Right atrium auricular region (tissue), 2 donors: ENCODE measurements at regions not wholly inside any gene's neighbourhood (a gene's known extent, or its start where the extent isn't known, plus 50 kb on each side); places are given as distances from the start of the nearest gene placed in this dataset.
"Not testable (repeated sequence)": the region's sequence is repeated elsewhere in the genome, so short reads cannot be mapped to it uniquely, and the experiment has no call there.

Experiments used
- DNase-seq: peaks from one replicate; pipeline ENCODE4 v3.0.0-alpha.2; 2019; ENCODE audit warnings: low spot score
- H3K27ac ChIP-seq, 2 donors: fragments of 200-600 bp; sonication (generic); 1 replicate in 1 of 2; 2 replicates in 1 of 2; pipeline ENCODE4 v1.5.1; 2016 to 2019
- H3K27me3 ChIP-seq, 2 donors: fragments of 200-600 bp; sonication (generic); one replicate each; pipeline versions ENCODE4 v1.5.1 to v1.6.0; 2017 to 2019
- H3K36me3 ChIP-seq: fragments of 200-600 bp; sonication (generic); one replicate; pipeline ENCODE4 v1.5.1; 2016
- H3K4me1 ChIP-seq, 2 donors: fragments of 200-600 bp; sonication (generic); one replicate each; pipeline versions ENCODE4 v1.5.1 to v1.6.0; 2017 to 2019
- H3K4me3 ChIP-seq, 2 donors: fragments of 200-600 bp; sonication (generic); 1 replicate in 1 of 2; 2 replicates in 1 of 2; pipeline ENCODE4 v1.5.1; 2017 to 2019; ENCODE audit warnings: mild to moderate bottlenecking in 1 of 2, moderate library complexity in 1 of 2
- H3K9me3 ChIP-seq, 2 donors: fragments of 200-600 bp; sonication (generic); one replicate each; pipeline ENCODE4 v1.5.1; 2019

- not testable (repeated sequence) for H3K4me1 ChIP-seq, H3K36me3 ChIP-seq, H3K27me3 ChIP-seq, DNase-seq, H3K4me3 ChIP-seq, H3K27ac ChIP-seq, H3K9me3 ChIP-seq
These were observed 135.9 kb upstream of the TRIM73 start for GRCh38 chr7:75259454-75260003.

- H3K27me3 ChIP-seq, DNase-seq, H3K9me3 ChIP-seq, H3K4me3 ChIP-seq, H3K27ac ChIP-seq, H3K4me1 ChIP-seq, H3K36me3 ChIP-seq: not testable (repeated sequence)
These were observed 133.8 kb upstream of the TRIM73 start for GRCh38 chr7:75261660-75262059.

- not testable (repeated sequence) for H3K4me1 ChIP-seq, DNase-seq, H3K4me3 ChIP-seq, H3K36me3 ChIP-seq, H3K27ac ChIP-seq, H3K9me3 ChIP-seq, H3K27me3 ChIP-seq
These were observed 127.3 kb upstream of the TRIM73 start for GRCh38 chr7:75268158-75268557.

- not testable (repeated sequence) for H3K27me3 ChIP-seq, DNase-seq, H3K27ac ChIP-seq, H3K9me3 ChIP-seq, H3K4me1 ChIP-seq, H3K36me3 ChIP-seq, H3K4me3 ChIP-seq
These were observed 126.3 kb upstream of the TRIM73 start for GRCh38 chr7:75269159-75269558.

- not testable (repeated sequence) for H3K4me1 ChIP-seq, DNase-seq, H3K27ac ChIP-seq, H3K9me3 ChIP-seq, H3K4me3 ChIP-seq, H3K27me3 ChIP-seq, H3K36me3 ChIP-seq
These were observed 121.3 kb upstream of the TRIM73 start for GRCh38 chr7:75274114-75274513.
